ENCODE measurements at regions not wholly inside any gene's neighbourhood (a gene's known extent, or its start where the extent isn't known, plus 50 kb on each side); places are given as distances from the start of the nearest gene placed in this dataset.

DNA sequence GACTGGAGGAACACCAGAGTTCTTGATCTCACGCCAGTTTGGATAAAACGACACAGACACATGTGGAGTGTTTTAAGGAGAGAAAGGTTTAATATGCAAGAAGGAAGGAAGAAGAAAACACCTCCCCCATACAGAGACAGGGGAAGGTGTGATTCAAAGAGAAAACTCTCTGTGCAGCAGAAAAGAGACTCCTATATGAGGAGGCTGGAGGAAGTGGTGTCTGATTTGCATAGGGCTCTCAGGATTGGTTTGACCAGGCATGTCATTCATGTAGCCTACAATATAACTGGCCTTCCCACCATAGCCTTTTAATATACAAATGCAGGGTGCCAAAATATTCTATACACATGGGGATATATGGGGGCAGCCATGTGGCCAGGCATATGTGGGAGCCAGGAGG, 1386.5 kb downstream of the RPIA start:
- no peak overlapping the region for H2AFZ ChIP-seq (ENCODE audit: low read depth, low read length)
- no peaks in the 10 kb centered on the region for H3K79me2 ChIP-seq (replicated peaks; ENCODE audit: insufficient read depth, low read length)
- no peak overlapping the region for H3K27ac ChIP-seq (ENCODE audit: low read length)
- no peaks in the 10 kb centered on the region for H3K9me2 ChIP-seq (ENCODE audit: insufficient read depth, low read length)
- no peak overlapping the region for H3K4me3 ChIP-seq (ENCODE audit: low read length)
- no peaks in the 10 kb centered on the region for H3K36me3 ChIP-seq (ENCODE audit: insufficient read depth, low read length)
- no peaks in the 10 kb centered on the region for H3K27me3 ChIP-seq (ENCODE audit: insufficient read depth, low read depth, low read length)
- H3K9ac ChIP-seq (ENCODE audit: low read length): no peak overlapping the region
- H3K9me3 ChIP-seq (ENCODE audit: low read length): no peaks in the 10 kb centered on the region
- no peak for TF ChIP-seq MXI1 (conservative IDR thresholded peaks at IDR 0.05; ENCODE audit: poor library complexity, severe bottlenecking)
- no peak for TF ChIP-seq EP300 (conservative IDR thresholded peaks at IDR 0.05; ENCODE audit: poor library complexity, severe bottlenecking)
- no peak for TF ChIP-seq SMC3 (conservative IDR thresholded peaks at IDR 0.05; ENCODE audit: poor library complexity)
- TF ChIP-seq, protein P1, sequence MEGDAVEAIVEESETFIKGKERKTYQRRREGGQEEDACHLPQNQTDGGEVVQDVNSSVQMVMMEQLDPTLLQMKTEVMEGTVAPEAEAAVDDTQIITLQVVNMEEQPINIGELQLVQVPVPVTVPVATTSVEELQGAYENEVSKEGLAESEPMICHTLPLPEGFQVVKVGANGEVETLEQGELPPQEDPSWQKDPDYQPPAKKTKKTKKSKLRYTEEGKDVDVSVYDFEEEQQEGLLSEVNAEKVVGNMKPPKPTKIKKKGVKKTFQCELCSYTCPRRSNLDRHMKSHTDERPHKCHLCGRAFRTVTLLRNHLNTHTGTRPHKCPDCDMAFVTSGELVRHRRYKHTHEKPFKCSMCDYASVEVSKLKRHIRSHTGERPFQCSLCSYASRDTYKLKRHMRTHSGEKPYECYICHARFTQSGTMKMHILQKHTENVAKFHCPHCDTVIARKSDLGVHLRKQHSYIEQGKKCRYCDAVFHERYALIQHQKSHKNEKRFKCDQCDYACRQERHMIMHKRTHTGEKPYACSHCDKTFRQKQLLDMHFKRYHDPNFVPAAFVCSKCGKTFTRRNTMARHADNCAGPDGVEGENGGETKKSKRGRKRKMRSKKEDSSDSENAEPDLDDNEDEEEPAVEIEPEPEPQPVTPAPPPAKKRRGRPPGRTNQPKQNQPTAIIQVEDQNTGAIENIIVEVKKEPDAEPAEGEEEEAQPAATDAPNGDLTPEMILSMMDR (IDR thresholded peaks at IDR 0.05; ENCODE audit: poor library complexity, severe bottlenecking): no peak
- TF ChIP-seq, protein P2, sequence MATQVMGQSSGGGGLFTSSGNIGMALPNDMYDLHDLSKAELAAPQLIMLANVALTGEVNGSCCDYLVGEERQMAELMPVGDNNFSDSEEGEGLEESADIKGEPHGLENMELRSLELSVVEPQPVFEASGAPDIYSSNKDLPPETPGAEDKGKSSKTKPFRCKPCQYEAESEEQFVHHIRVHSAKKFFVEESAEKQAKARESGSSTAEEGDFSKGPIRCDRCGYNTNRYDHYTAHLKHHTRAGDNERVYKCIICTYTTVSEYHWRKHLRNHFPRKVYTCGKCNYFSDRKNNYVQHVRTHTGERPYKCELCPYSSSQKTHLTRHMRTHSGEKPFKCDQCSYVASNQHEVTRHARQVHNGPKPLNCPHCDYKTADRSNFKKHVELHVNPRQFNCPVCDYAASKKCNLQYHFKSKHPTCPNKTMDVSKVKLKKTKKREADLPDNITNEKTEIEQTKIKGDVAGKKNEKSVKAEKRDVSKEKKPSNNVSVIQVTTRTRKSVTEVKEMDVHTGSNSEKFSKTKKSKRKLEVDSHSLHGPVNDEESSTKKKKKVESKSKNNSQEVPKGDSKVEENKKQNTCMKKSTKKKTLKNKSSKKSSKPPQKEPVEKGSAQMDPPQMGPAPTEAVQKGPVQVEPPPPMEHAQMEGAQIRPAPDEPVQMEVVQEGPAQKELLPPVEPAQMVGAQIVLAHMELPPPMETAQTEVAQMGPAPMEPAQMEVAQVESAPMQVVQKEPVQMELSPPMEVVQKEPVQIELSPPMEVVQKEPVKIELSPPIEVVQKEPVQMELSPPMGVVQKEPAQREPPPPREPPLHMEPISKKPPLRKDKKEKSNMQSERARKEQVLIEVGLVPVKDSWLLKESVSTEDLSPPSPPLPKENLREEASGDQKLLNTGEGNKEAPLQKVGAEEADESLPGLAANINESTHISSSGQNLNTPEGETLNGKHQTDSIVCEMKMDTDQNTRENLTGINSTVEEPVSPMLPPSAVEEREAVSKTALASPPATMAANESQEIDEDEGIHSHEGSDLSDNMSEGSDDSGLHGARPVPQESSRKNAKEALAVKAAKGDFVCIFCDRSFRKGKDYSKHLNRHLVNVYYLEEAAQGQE (IDR thresholded peaks at IDR 0.05; ENCODE audit: borderline replicate concordance): no peak
- no peak for TF ChIP-seq EZH2 (IDR thresholded peaks at IDR 0.05; ENCODE audit: borderline replicate concordance, insufficient read depth, low read length, poor library complexity, severe bottlenecking)
- TF ChIP-seq POLR2AphosphoS5 (IDR thresholded peaks at IDR 0.05): no peak
- TF ChIP-seq RAD21 (conservative IDR thresholded peaks at IDR 0.05): no peak
- TF ChIP-seq TAF1 (IDR thresholded peaks at IDR 0.05; ENCODE audit: low read depth): no peak
- H3K4me2 ChIP-seq (ENCODE audit: low read length): no peak overlapping the region
- H3F3A ChIP-seq (ENCODE audit: insufficient read depth, low read length, poor library complexity, severe bottlenecking): no peaks in the 10 kb centered on the region
- H4K20me1 ChIP-seq (ENCODE audit: insufficient read depth): no peaks in the 10 kb centered on the region

DNA sequence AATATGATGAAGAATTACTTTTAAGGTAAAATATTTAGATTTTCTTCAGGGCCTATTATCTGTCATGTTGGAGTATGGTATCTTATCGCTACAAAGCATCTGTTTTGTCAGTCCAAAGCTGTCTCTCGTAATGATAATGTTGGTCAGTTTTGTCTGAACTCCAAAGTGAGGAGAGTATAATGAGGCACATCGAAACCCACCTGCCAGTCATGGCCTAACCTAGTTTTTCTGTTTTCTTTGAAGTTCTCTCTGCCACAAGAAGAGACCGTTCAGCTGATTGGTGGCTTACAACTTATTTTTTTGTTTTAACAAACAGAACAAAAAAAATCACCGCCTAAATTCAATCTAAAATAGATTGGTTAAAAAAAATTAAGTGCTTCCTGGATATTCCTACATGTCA, 1387.9 kb downstream of the RPIA start:
- H4K20me1 ChIP-seq (ENCODE audit: insufficient read depth): no peaks in the 10 kb centered on the region
- H3K4me3 ChIP-seq (ENCODE audit: low read length): no peak overlapping the region
- no peaks in the 10 kb centered on the region for H3F3A ChIP-seq (ENCODE audit: insufficient read depth, low read length, poor library complexity, severe bottlenecking)
- no peak overlapping the region for H3K4me2 ChIP-seq (ENCODE audit: low read length)
- H3K36me3 ChIP-seq (ENCODE audit: insufficient read depth, low read length): no peaks in the 10 kb centered on the region
- no peaks in the 10 kb centered on the region for H3K9me2 ChIP-seq (ENCODE audit: insufficient read depth, low read length)
- H3K9ac ChIP-seq (ENCODE audit: low read length): no peak overlapping the region
- no peak overlapping the region for H2AFZ ChIP-seq (ENCODE audit: low read depth, low read length)
- H3K27ac ChIP-seq (ENCODE audit: low read length): no peak overlapping the region
- no peaks in the 10 kb centered on the region for H3K27me3 ChIP-seq (ENCODE audit: insufficient read depth, low read depth, low read length)
- no peaks in the 10 kb centered on the region for H3K79me2 ChIP-seq (replicated peaks; ENCODE audit: insufficient read depth, low read length)
- no peak for TF ChIP-seq MXI1 (conservative IDR thresholded peaks at IDR 0.05; ENCODE audit: poor library complexity, severe bottlenecking)
- no peak for TF ChIP-seq SMC3 (conservative IDR thresholded peaks at IDR 0.05; ENCODE audit: poor library complexity)
- no peak for TF ChIP-seq EZH2 (IDR thresholded peaks at IDR 0.05; ENCODE audit: borderline replicate concordance, insufficient read depth, low read length, poor library complexity, severe bottlenecking)
- no peak for TF ChIP-seq RAD21 (conservative IDR thresholded peaks at IDR 0.05)
- TF ChIP-seq EP300 (conservative IDR thresholded peaks at IDR 0.05; ENCODE audit: poor library complexity, severe bottlenecking): no peak
- no peak for TF ChIP-seq POLR2AphosphoS5 (IDR thresholded peaks at IDR 0.05)
- TF ChIP-seq, protein P1 (IDR thresholded peaks at IDR 0.05; ENCODE audit: poor library complexity, severe bottlenecking): no peak
- TF ChIP-seq, protein P2 (IDR thresholded peaks at IDR 0.05; ENCODE audit: borderline replicate concordance): no peak
- TF ChIP-seq TAF1 (IDR thresholded peaks at IDR 0.05; ENCODE audit: low read depth): no peak
- H3K9me3 ChIP-seq (ENCODE audit: low read length): no peaks in the 10 kb centered on the region
